Fibroblast of peridontal ligament (primary cell): ENCODE measurements at regions not wholly inside any gene's neighbourhood (a gene's known extent, or its start where the extent isn't known, plus 50 kb on each side); places are given as distances from the start of the nearest gene placed in this dataset.
A peak's percentile ranks its signal among the peaks of the same experiment; 100 is the strongest.

Source experiments
- DNase-seq: peaks from one replicate; pipeline ENCODE4 v3.0.0-alpha.2; 2010; ENCODE audit errors: extremely low read depth

- peak; percentile 96 for DNase-seq
Measured at GRCh38 chr5:173781816-173782670, 106.1 kb upstream of the CPEB4 start.

DNA sequence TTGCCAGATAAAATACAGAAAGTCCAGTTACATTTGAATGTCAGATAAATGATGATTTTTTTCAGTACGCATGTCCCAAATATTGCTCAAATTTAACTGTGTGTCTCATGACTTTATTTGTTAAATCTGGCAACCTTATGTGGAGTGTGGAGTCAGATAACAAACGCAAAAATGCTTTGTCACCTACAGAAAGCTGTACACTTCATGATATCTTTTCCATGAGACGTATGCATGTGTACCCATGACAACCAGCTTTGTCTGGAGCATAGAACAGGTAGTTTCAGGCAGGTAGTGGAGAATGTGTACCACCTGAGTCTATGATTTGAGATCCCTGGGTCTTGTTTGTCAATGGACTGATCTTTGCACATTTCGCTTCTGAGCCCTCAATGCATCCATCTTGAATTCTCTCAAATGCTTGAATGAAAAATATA is 105.5 kb upstream of the CPEB4 start:
- DNase-seq: no peak

DNA sequence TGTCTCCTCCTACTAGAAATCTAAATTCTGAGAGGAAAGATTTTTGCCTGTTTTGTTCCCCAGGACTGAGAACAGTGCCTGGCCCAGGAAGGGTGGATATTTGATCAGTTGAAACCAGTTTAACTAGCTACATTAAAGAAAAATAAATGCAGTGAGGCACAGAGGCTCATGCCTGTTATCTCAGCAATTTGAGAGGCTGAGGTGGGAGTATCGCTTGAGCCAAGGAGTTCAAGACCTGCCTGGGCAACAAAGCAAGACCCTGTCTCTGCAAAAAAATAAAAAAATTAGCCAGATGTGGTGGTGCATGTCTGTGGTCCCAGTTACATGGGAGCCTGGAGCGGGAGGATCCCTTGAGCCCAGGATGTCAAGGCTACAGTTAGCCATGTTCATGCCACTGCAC is 104.8 kb upstream of the CPEB4 start:
- no peak for DNase-seq

GRCh38 chr5:173785400-173785799 is 102.7 kb upstream of the CPEB4 start:
- no peak for DNase-seq

GRCh38 chr5:173785866-173786265 is 102.3 kb upstream of the CPEB4 start:
- DNase-seq: no peak

- DNase-seq: no peak
Measured at GRCh38 chr5:173786286-173787187, 101.6 kb upstream of the CPEB4 start.

- DNase-seq: peak; percentile 66
Measured at GRCh38 chr5:173789031-173789920, 98.9 kb upstream of the CPEB4 start.

DNA sequence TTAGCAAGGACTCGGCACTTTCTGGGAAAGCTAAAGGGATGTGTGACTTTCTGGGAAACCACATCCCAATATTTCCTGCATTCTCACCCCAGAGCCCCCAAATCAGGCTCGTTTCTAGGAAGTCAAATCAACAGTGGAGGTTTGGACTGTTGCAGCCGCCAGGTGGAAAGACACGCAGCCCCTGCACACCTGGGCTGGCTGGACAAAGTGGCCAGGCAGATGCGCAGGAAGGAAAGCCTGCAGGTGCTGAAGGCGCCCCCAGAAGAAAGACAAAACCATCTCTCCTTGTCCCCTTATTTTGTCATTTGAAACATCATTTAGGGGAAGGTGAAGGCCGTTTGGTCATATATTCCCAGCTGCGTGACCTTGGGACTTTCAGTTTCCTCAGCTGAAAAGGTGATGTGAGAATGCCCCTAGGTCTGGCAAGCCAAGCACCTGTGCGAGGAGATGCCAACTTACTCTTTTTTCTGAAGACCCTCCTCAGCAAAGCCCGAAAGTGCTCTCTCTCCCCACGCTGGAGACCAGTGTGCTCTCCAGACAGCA is 97.9 kb upstream of the CPEB4 start:
- no peak for DNase-seq

DNA sequence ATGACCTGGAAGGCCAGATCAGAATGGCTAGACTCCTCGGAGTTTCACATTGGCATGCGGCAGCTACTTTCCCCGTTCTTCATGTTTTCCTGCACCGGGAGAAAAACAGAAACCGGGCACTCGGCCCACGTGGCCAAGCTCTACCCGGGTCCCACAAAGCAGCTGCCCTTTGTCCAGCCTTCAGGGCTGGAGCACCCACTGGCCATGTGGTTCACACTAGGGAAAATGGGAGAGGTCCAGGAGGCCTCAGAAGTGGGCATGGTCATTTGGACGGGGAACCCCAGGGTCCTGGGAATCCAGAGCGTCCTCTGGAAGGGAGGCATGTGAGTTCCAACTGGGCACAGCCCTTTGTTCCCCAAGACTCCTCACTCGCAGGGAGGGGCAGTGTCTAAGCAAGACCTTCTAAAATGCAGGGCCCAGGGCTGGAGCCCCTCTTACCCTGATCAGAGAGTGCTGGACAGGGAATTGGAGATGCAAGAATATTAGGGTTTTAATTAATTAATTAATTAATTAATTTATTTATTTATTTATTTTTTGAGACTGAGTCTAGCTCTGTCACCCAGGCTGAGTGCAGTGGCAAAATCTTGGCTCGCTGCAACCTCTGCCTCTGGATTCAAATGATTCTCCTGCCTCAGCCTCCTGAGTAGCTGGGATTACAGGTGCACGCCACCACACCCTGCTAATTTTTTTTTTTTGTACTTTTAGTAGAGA is 97.2 kb upstream of the CPEB4 start:
- no peak for DNase-seq

- no peak for DNase-seq
Measured at GRCh38 chr5:173791878-173792277, 96.3 kb upstream of the CPEB4 start.

DNA sequence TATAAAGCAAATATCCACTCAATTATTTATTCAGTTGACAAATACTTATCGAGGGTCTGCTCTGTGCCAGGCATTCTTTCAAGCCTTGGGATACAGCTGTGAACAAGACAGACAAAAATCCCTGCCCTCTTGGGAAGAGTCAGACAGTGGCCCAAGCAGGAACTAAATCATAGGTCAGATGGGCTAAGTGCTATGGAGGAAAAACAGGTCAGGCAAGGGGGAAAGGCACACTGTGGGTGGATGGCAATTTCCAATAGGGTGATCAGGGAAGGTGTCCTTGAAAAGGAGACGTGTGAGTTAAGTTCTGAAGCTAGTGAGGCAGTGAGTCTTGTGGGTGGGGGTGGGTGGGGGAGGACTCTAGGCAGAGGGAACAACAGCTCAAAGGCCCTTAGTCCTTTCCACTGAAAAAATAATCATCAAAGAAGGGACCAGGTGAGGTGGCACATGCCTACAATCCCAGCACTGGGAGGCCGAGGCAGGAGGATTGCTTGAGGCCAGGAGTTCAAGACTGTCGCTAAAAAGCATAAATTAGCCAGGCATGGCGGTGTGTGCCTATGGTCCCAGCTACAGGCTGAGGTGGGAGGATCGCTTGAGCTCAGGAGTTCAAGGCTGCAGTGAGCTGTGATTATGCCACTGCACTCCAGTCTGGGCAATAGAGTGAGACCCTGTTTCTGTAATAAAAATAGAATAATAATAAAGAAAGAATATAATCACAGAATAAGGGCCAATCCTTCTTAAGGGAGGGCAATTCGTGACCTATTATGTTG is 95.2 kb upstream of the CPEB4 start:
- no peak for DNase-seq

GRCh38 chr5:173793648-173794548 is 94.3 kb upstream of the CPEB4 start:
- no peak for DNase-seq

- no peak for DNase-seq
Measured at GRCh38 chr5:173794901-173795416, 93.2 kb upstream of the CPEB4 start.

DNA sequence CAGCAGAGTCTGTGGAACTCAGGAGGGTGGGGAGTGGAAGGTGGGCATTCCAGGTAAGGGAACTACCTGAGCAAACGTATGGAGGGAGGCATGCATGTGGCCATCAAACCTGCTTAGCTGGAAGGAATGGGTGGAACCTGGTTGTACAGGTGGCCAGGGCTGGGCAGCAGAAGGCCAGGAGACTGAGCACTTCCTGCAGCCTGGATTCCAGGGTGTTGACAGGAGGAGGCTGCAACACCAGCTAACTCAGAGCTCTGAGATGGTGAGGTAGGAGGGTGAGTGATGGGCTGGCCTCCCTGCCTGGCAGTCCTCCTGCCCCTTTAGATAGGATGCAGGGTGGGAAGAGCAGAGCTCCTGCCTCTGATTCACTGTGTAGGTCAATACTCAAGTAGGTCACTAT is 92.5 kb upstream of the CPEB4 start:
- DNase-seq: no peak

DNA sequence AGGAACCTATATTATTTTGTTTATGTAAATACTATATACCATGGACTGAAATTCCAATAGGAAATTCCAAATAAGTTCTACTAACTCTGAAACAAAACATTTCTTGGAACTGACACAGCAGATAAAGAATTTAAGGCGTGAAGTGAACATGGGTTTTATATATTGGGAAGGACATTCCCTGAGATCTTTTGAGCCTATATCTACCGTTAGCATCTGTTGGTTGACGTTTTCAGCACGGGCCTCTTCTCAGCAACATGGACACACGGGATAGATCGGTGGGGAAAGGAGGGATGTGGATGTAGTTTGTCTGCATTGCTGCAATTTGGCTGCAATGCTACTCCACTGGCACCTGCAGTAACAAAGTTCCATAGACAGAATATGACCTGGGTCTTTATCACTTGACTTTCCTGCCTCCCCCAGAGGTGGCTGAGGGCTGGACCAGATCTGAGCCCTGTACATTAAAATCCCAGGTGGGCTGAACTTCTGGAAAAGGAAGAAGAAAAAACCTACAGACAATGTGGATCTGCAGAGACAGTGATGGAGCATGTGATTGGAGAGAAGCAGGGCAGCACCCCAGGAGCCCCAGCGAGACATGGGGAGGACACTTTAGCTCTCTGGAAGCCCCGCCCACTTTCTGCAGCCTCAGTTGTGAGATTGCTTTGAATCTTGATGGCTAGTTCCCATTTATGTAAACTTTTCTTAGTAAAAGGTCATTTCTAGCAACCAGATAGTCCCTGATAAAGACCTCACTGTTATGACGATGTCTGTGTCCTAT is 91.2 kb upstream of the CPEB4 start:
- DNase-seq: no peak

- no peak for DNase-seq
Measured at GRCh38 chr5:173798127-173798810, 89.9 kb upstream of the CPEB4 start.

GRCh38 chr5:173800340-173800739 is 87.8 kb upstream of the CPEB4 start:
- DNase-seq: no peak
